Transverse colon (tissue), 4 donors: ENCODE measurements at regions not wholly inside any gene's neighbourhood (a gene's known extent, or its start where the extent isn't known, plus 50 kb on each side); places are given as distances from the start of the nearest gene placed in this dataset.

Source experiments
- EP300 ChIP-seq: sonication (generic); formaldehyde crosslinking; IDR thresholded peaks from one replicate; pipeline ENCODE4 v1.6.1; 2017; ENCODE audit warnings: antibody characterized with exemption, low read depth
- POLR2A ChIP-seq: fragments of 450-650 bp; IDR thresholded peaks from one replicate; pipeline ENCODE4 v1.6.1; 2016; ENCODE audit warnings: antibody characterized with exemption, mild to moderate bottlenecking, moderate library complexity
- POLR2AphosphoS5 ChIP-seq, 3 donors: sonication (generic); formaldehyde crosslinking; IDR thresholded peaks; one replicate each; pipeline ENCODE4 v1.6.1; 2016; ENCODE audit warnings: antibody characterized with exemption in 3 of 3
- TF ChIP-seq, protein P1 (sequence below), 5 experiments: fragments of 200-600 bp in 3 of 5; fragments of 450-650 bp in 2 of 5; sonication (generic) in 3 of 5; IDR thresholded peaks; 1 replicate in 2 of 5; 2 replicates in 3 of 5; pipeline ENCODE4 v1.5.1; 2016 to 2017; ENCODE audit warnings: antibody characterized with exemption in 5 of 5, inconsistent platforms in 3 of 5, mild to moderate bottlenecking in 2 of 5, moderate library complexity in 1 of 5

GRCh38 chr1:73854527-73854926, 343.4 kb downstream of the LRRIQ3 start:
- TF ChIP-seq POLR2AphosphoS5 (IDR thresholded peaks at IDR 0.05), result no peak
- TF ChIP-seq, protein P1, sequence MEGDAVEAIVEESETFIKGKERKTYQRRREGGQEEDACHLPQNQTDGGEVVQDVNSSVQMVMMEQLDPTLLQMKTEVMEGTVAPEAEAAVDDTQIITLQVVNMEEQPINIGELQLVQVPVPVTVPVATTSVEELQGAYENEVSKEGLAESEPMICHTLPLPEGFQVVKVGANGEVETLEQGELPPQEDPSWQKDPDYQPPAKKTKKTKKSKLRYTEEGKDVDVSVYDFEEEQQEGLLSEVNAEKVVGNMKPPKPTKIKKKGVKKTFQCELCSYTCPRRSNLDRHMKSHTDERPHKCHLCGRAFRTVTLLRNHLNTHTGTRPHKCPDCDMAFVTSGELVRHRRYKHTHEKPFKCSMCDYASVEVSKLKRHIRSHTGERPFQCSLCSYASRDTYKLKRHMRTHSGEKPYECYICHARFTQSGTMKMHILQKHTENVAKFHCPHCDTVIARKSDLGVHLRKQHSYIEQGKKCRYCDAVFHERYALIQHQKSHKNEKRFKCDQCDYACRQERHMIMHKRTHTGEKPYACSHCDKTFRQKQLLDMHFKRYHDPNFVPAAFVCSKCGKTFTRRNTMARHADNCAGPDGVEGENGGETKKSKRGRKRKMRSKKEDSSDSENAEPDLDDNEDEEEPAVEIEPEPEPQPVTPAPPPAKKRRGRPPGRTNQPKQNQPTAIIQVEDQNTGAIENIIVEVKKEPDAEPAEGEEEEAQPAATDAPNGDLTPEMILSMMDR (IDR thresholded peaks at IDR 0.05), result no peak
- TF ChIP-seq EP300, result no peak
- TF ChIP-seq POLR2A, result no peak
